ENCODE measurements at regions not wholly inside any gene's neighbourhood (a gene's known extent, or its start where the extent isn't known, plus 50 kb on each side); places are given as distances from the start of the nearest gene placed in this dataset.
"Not testable (repeated sequence)": the region's sequence is repeated elsewhere in the genome, so short reads cannot be mapped to it uniquely, and the experiment has no call there.

DNA sequence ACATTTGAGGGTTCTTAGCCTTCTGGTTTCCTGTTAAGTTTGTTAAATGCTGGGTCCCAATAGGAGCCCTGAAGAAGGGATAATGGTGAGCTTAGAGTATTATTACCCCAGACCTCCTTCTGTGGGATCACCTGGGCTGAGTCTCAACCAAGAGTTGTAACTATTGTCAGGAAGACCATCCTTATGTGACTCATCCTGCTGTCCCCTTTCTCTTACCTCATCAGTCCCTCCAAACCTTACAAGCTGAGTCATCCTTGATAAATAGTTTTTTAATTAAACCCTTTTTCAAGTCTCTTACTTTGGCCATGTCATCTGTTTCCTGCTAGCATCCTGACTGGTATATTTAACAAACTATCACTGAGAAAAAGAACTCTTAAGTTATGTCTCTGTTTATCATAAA, 502.8 kb downstream of the LRRC70 start:
- DNase-seq (ENCODE audit: low read depth, low spot score): no peak
- H3K4me3 ChIP-seq (ENCODE audit: low read length): no peak overlapping the region

DNA sequence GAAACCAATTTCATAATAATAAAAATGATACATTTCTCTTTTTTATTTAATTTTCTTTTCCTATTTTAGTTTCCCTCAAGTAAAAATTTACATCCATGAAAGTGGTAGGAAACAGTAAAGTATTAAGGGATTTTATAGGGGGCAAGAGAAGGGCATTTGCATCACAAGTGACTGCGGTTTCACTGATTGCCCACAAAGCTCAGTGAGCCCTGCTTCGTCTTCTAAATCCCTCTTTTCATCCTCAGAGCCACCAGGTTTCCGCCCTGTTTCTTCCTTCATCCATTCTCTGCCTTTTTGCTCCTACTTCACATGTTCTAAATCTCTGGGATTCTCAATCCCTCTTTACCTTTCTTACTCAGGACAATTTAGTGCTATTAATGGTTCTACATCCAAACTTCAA, 491.4 kb downstream of the LRRC70 start:
- H3K4me3 ChIP-seq (ENCODE audit: low read length): no peak overlapping the region
- DNase-seq (ENCODE audit: low read depth, low spot score): no peak

DNA sequence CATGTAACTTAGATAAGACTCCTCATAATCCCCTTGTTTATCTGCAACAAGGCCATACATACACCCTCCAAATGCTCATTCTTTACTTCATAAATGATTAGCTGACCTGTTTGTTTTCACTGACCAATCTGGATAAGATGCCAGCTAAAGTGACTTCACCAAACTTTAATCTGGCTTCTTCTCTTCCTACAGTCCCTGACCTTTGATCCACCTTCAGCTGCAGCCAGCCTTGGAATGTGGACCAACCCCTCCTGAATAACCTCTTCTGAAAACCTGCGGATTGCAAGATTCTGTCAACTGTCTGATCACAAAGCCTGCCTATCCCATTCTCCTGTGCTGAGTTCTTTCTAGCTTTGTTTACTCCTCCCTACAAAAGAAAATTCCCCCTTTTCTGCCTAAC, 476.8 kb downstream of the LRRC70 start:
- no peak overlapping the region for H3K4me3 ChIP-seq (ENCODE audit: low read length)
- no peak for DNase-seq (ENCODE audit: low read depth, low spot score)

DNA sequence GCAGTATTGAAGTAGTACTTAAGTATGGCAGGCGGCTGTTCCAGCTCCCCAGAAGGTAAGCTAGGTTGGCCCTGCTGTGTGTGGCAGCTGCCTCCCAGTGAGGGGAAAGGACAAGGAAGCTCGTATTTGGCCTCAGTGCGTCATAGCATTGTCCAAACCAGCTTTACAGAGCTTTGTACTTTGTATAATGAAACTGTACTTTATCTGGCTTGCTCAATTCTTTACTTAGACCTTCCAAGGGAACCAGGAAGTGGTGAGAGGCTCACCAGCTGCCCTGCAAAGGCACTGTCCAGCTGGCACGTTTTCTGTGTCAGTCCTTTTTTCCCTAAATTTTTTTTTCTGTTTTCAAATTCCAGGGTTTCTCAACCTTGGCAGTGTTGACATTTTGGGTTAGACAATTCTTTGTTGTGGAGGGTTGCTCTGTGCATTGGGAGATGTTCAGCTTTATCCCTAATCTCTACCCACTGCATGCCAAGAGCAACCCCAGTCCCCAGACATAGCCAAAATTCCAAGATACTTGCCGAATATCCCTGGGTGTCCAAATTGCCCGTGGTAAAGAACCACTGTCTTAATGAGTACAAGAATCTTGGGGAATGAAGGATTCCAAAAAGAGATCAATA, 474.5 kb downstream of the LRRC70 start:
- H3K4me3 ChIP-seq (ENCODE audit: low read length): no peak overlapping the region
- no peak for DNase-seq (ENCODE audit: low read depth, low spot score)

DNA sequence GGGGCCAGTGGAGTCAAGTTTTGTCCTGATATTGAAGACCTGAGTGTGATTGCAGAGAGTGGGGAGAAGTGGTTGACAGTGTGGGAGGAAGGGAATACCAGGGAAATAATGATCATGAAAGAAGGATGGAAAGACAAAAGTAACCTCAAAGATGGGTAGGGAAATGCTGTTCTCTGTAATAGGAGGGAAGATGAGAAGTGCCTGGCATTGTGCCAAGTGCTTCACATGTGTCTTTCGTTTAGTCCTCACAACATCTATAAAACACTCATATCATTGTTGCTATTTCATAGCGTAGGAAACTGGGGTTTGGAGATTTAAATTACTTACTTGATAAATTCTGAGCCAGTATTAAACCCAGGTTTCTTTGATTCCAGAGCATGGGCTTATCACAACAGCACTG, 472.3 kb downstream of the LRRC70 start:
- peak; percentile 1 for DNase-seq (ENCODE audit: low read depth, low spot score)
- no peak overlapping the region for H3K4me3 ChIP-seq (ENCODE audit: low read length)

DNA sequence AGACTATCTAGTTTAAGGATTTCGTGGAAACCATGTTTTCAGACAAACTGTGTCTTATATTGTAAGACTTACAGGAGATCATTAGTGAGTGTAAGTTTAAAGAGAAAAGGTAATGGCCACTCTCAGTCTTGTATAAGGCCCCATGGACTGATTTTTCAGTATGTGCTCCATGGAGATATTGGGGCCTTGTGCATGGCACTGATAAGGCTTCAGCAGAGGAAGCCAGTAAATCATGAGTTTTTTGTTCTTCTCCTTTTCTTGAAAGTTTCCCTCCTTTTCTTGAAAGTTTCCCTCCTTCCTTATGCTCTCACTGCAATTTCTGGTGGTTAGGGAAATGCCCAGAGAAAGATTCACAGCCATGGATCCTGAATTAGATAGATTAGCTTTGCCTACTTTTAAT, 471.3 kb downstream of the LRRC70 start:
- H3K4me3 ChIP-seq (ENCODE audit: low read length): no peak overlapping the region
- no peak for DNase-seq (ENCODE audit: low read depth, low spot score)

DNA sequence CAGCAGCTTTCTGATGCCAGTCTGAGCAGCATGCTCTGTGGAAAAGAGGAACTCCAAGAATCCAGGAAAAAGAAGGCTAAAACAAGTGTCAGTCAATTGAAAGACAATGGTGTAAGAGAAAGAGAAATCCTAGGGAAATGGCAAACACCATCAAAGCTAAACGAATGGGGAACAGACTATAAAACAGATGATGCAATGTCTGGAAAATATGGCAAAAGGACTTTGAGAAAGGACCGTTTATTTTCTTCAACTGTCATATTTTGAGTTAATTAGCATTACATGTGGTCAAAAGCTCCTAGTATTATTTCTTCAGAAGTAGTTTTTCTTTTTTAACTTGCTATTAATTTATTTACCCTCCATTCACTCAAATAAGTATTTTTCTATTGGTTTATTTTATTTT, 465.2 kb downstream of the LRRC70 start:
- DNase-seq (ENCODE audit: low read depth, low spot score): no peak
- H3K4me3 ChIP-seq (ENCODE audit: low read length): no peak overlapping the region

DNA sequence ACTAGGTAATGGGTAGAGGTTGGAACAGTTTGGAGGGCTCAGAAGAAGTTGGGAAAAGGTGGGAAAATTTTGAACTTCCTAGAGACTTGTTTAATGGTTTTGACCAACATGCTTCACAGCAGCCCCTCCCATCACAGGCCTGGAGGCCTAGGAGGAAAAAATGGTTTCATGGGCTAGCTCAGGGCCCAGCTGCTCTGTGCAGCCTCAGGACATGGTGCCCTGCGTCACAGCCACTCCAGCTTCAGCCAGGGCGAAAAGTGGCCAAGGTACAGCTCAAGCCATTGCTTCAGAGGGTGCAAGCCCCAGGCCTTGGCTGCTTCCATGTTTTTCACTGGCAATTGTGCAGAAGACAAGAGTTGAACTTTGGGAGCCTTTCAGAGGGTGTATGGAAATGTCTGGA, 453.7 kb downstream of the LRRC70 start:
- no peak for DNase-seq (ENCODE audit: low read depth, low spot score)
- H3K4me3 ChIP-seq (ENCODE audit: low read length): no peak overlapping the region

DNA sequence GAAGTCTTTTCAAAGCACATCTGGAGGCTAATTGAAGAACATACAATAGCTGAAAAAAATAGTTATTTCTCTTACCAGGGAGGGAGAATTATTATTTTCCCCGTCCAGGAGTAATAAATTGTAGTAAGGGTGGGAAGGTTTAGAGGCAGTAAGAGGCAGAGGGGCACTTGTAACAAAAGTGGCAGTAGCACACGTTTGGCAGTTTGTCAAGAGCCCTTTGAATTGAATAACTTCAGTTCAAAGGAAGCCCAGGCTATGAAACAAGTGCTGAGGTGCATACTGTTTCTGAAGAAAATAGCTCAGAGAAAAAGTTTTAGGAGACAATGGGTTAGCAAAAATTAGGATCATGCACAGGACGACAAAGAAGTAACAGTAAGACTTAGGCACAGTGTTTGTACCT, 451.3 kb downstream of the LRRC70 start:
- no peak overlapping the region for H3K4me3 ChIP-seq (ENCODE audit: low read length)
- no peak for DNase-seq (ENCODE audit: low read depth, low spot score)

DNA sequence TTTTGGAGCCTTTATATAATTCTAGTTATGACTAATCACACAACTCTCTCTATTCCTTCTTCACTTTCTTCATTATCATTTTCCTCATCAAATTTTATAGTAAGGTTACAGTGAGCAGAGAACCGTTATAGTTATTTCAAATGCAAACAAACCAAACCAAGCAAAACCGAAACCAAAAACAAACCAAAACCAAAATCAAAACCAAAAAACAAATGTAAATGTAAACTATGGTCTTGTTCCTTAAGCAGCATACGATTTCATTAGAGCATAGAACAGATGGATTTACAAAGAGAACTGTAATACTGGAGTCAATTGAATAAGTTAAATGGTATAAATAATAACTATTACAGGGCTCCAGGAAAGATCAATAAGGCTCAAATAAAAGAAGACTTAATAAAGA, 447.1 kb downstream of the LRRC70 start:
- H3K4me3 ChIP-seq (ENCODE audit: low read length): no peak overlapping the region
- no peak for DNase-seq (ENCODE audit: low read depth, low spot score)

DNA sequence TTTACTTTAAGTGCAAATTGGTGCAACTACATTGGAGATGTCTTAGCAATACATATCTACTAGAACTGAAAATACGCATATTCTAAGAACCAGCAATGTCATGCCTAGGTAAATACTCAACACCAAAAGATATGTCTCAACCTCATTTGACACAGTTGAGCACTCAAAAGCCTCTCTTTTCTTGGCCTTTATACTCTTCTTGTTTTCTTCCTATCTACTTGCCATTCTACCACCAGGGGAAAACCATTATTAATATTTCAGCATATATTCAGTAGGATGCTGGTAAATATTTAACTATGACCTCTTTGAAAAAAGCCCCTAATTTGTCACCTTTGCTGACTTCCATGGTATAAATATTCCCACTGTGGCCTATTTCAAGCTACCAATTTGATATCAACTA, 443.8 kb downstream of the LRRC70 start:
- H3K4me3 ChIP-seq (ENCODE audit: low read length): no peak overlapping the region
- no peak for DNase-seq (ENCODE audit: low read depth, low spot score)

DNA sequence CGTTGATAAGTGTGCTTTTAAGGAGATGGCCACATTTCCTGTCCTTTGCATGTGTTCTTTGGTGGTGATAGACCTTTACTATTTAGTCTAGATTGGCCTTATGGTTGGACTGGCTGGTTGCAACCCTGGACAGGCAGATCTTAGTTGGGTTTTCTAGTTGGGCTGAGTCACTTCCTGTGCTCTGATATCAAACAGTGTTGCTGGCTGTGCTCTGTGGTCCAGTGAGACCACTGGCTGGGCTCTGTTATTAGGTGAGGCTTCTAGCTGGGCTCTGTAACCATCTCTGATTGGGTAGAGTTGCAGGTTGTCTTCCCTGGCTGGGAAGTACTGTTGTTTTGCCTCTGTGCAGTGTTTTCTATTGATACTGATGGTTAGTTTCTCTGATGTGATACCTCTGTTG, 432.5 kb downstream of the LRRC70 start:
- no peak for DNase-seq (ENCODE audit: low read depth, low spot score)
- no peak overlapping the region for H3K4me3 ChIP-seq (ENCODE audit: low read length)

DNA sequence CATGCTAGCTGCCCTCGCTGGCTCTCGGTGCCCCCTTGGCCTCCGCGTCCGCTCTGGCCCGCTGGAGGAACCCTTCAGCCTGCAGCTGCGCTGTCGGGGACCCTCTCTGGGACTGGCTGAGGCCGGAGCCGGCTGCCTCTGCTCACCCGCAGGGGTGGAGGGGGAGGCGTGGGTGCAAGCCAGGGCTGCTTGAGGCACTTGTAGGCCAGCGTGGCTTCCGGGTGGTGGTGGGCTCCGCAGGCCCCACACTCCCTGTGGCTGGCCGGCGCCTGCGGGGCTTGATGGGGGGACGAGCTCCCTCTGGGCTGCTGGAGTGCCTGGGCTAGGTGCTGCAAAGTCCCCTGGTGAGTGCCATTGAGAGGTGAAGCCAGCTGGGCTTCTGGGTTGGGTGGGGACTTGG, 429.6 kb downstream of the LRRC70 start:
- no peak overlapping the region for H3K4me3 ChIP-seq (ENCODE audit: low read length)
- DNase-seq (ENCODE audit: low read depth, low spot score): no peak

DNA sequence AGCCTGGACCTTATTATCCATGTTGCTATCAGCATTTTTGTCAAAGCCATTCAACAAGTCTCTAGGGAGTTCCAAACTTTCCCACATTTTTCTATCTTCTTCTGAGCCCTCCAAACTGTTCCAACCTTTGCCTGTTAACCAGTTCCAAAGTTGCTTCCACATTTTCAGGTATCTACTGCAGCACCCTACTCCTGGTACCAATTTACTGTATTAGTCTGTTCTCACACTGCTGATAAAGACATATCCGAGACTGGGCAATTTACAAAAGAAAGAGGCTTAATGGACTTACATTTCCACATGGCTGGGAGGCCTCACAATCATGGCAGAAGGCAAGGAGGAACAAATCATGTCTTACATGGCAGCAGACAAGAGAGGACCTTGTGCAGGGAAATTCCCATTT, 416.2 kb downstream of the LRRC70 start:
- H3K4me3 ChIP-seq (ENCODE audit: low read length): not testable (repeated sequence)

DNA sequence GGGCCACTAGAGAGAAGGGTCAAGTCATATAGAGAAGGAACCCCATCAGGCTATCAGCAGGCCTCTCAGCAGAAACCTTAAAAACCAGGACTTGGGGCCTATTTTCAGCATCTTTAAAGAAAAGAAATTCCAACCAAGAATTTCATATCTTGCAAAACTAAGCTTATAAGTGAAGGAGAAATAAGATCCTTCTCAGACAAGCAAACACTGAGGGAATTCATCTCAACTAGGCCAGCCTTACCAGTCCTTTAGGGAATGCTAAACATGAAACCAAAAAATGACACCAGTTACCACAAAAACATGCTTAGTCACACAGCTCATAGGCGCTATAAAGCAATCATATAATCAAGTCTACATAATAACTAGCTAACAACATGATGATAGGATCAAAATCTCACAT, 407.1 kb downstream of the LRRC70 start:
- DNase-seq (ENCODE audit: low read depth, low spot score): no peak

More for the DNA sequence above, 416.2 kb downstream of the LRRC70 start:
- DNase-seq (ENCODE audit: low read depth, low spot score): not testable (repeated sequence)

DNA sequence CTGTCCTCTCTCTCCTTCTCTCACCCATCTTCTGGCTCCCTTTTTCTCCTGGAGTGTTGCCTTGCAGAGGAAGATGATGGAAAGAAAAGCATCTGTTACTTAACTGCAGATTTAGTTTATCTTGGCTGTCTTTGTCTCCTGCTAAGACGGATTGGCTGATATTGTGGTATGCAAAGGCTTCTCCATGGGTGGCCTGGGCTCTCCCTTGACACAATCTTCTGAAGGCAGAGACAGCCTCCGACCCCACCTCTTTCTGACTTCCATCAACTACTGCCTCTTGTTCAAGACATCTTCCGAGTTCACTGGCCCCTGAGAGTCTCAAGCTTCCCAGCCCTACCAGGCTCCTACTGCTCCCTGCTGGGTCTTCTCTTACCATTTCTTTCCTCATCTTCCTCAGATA, 403.7 kb downstream of the LRRC70 start:
- no peak overlapping the region for H3K4me3 ChIP-seq (ENCODE audit: low read length)
- no peak for DNase-seq (ENCODE audit: low read depth, low spot score)

More for the DNA sequence above, 407.1 kb downstream of the LRRC70 start:
- H3K4me3 ChIP-seq (ENCODE audit: low read length): no peak overlapping the region

DNA sequence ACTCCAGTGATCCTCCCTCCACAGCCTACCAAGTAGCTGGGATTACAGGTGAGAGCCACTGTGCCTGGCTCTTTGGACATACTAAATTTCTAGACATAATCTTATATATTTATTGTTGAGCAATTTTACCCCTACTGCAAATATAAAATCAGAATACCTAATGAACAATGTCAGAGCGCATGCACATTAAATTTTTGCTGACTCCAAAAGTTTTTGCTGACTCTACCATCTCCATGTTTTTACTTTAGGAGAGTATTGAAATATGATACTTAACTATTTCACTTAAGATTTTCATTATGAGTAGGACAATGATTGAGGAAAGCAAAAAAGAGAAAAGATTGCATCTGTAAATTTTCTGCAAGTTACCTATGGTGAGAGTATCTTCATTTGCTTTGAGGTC, 402.3 kb downstream of the LRRC70 start:
- no peak overlapping the region for H3K4me3 ChIP-seq (ENCODE audit: low read length)
- no peak for DNase-seq (ENCODE audit: low read depth, low spot score)

DNA sequence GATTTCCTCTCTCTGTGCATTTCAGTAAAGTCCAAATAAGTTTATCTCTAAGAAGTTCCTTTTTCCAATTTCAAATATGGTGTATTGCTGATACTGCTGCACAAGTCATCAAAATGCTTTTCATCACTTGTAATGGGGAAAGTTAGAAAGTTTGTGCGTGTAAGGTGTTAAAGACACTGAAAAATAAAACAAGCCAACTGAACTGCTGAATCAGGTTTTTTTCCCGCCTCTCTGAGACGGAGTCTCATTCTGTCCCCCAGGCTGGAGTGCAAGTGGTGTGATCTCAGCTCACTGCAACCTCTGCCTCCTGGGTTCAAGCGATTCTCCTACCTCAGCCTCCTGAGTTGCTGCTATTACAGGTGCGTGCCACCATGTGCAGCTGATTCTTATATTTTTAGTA, 400.9 kb downstream of the LRRC70 start:
- no peak for DNase-seq (ENCODE audit: low read depth, low spot score)
- no peak overlapping the region for H3K4me3 ChIP-seq (ENCODE audit: low read length)

DNA sequence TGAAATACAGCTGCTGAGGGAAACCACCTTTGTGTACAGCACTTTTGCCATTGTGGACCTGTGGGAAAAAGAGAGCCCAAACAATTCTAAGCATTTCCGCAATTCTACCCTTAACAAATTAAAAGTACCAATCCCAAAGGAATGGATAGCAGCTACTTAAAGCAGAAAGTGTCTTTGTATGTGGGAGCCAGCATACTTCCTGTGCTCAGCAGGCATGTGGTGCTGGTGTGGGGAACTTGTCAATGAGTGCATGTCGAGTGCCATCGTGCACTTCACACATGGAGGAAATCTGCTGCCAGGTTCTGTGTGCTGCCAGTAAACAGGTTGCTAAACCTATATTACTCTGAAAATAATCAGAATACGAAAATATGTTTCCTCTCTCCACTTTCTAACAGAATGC, 399.0 kb downstream of the LRRC70 start:
- no peak overlapping the region for H3K4me3 ChIP-seq (ENCODE audit: low read length)
- DNase-seq (ENCODE audit: low read depth, low spot score): no peak

DNA sequence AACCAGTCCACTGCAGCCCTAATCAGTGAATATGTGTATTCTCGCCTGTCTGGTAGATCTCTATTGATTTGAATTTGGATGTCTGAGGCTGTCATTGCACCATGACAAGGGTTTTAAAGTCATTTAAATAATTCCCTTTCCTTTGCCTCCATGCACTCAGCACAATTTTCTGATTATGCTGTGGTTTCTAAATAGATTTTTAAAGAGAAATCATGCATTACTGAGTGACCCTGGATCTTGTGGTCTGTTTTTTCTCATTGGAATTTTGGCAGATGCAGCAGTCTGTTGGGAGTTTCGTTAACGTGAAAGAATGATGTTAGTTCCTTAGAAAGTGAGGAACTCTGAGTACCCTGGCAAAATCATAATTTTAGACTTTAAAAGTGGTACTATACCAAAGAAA, 396.0 kb downstream of the LRRC70 start:
- no peak overlapping the region for H3K4me3 ChIP-seq (ENCODE audit: low read length)
- no peak for DNase-seq (ENCODE audit: low read depth, low spot score)

DNA sequence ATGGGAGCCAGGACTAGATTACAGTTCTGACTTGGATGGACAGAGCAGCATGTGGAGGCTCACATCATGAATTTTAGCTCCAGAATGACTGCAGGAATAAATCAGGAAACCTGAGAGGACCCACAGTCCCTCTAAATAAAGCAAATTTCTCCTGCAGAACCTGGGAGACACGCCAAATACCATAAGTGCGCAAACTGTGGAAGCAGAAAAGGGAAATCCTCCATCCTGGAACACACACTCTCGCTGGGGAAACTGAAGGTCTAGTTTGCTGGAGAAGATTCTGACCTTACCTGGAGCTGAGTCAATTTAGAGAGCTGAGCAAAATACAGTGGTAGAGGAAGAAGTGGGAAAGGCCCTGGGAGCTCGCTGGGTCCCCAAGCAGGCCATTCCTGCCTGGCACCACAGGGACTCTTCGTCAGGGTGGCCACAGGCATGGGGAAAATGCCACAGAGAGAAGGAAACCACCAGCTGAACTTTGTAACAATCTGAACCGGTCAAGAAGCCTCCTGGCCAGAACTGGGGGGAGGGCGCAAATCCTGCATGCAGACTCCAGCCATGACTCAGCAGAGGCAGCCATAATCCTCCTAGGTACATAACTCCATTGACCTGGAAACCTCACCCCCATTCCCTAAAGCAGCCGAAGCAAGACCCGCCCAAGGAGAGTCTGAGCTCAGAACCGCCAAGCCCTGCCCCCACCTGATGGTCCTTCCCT, 390.9 kb downstream of the LRRC70 start:
- no peak overlapping the region for H3K4me3 ChIP-seq (ENCODE audit: low read length)
- no peak for DNase-seq (ENCODE audit: low read depth, low spot score)

Data from Jurkat, Clone E6-1 (cell line).